Mammary epithelial cell (primary cell): ENCODE measurements at regions not wholly inside any gene's neighbourhood (a gene's known extent, or its start where the extent isn't known, plus 50 kb on each side); places are given as distances from the start of the nearest gene placed in this dataset.

ENCODE experiments used
- CTCF ChIP-seq, 2 donors: IDR thresholded peaks in 1 of 2; conservative IDR thresholded peaks in 1 of 2; 2 replicates each; pipeline ENCODE4 v1.5.1; 2011 to 2012; ENCODE audit warnings: inconsistent platforms in 2 of 2, low read length in 2 of 2, mild to moderate bottlenecking in 2 of 2, control low read depth in 1 of 2, low read depth in 1 of 2; ENCODE audit not compliant: insufficient read depth in 1 of 2; ENCODE audit errors: extremely low read depth in 1 of 2
- EZH2 ChIP-seq: IDR thresholded peaks from 2 replicates; pipeline ENCODE4 v1.6.1; 2012; ENCODE audit warnings: low read length, inconsistent platforms, borderline replicate concordance

- TF ChIP-seq CTCF (conservative IDR thresholded peaks at IDR 0.05 in 1 of 2, IDR thresholded peaks at IDR 0.05 in 1 of 2; ENCODE audit: extremely low read depth in 1 of 2, insufficient read depth in 1 of 2, low read depth in 1 of 2, low read length in 2 of 2) (no peak), EZH2 (no peak)
These were observed 555.3 kb upstream of the PTGER4 start for GRCh38 chr5:40124367-40124766.
